Hepatocyte (in vitro differentiated cells): ENCODE measurements at regions not wholly inside any gene's neighbourhood (a gene's known extent, or its start where the extent isn't known, plus 50 kb on each side); places are given as distances from the start of the nearest gene placed in this dataset.
"Not testable (repeated sequence)": the region's sequence is repeated elsewhere in the genome, so short reads cannot be mapped to it uniquely, and the experiment has no call there.

Source experiments
- DNase-seq: peaks from one replicate; pipeline ENCODE4 v3.0.0-alpha.2; 2016; ENCODE audit warnings: low spot score
- H2AFZ ChIP-seq: fragments of 200-600 bp; sonication (generic); 2 replicates; pipeline ENCODE4 v1.6.0; 2016; ENCODE audit warnings: antibody characterized with exemption, mild to moderate bottlenecking
- H3K27ac ChIP-seq: fragments of 200-600 bp; sonication (generic); 2 replicates; pipeline ENCODE4 v1.5.1; 2016; ENCODE audit warnings: mild to moderate bottlenecking
- H3K27me3 ChIP-seq: fragments of 200-600 bp; sonication (generic); 2 replicates; pipeline ENCODE4 v1.6.1; 2016
- H3K36me3 ChIP-seq: fragments of 200-600 bp; sonication (generic); replicated peaks from 2 replicates; pipeline ENCODE4 v1.5.1; 2016; ENCODE audit warnings: low read depth; ENCODE audit not compliant: insufficient read depth
- H3K4me1 ChIP-seq: fragments of 200-600 bp; sonication (generic); 2 replicates; pipeline ENCODE4 v1.5.1; 2016; ENCODE audit warnings: mild to moderate bottlenecking, moderate library complexity; ENCODE audit not compliant: insufficient read depth
- H3K4me2 ChIP-seq: fragments of 200-600 bp; sonication (generic); 2 replicates; pipeline ENCODE4 v1.6.0; 2016
- H3K4me3 ChIP-seq: fragments of 200-600 bp; sonication (generic); 2 replicates; pipeline ENCODE4 v1.5.1; 2016; ENCODE audit warnings: mild to moderate bottlenecking
- H3K79me2 ChIP-seq: fragments of 200-600 bp; sonication (generic); 2 replicates; pipeline ENCODE4 v1.6.0; 2017; ENCODE audit warnings: mild to moderate bottlenecking
- H3K9me2 ChIP-seq: fragments of 200-600 bp; sonication (generic); replicated peaks from 2 replicates; pipeline ENCODE4 v1.6.0; 2017; ENCODE audit warnings: mild to moderate bottlenecking; ENCODE audit not compliant: insufficient read depth
- H3K9me3 ChIP-seq: fragments of 200-600 bp; sonication (generic); 2 replicates; pipeline ENCODE4 v1.5.1; 2016; ENCODE audit warnings: low read depth, mild to moderate bottlenecking
- H4K20me1 ChIP-seq: fragments of 200-600 bp; sonication (generic); 2 replicates; pipeline ENCODE4 v1.6.0; 2016; ENCODE audit warnings: mild to moderate bottlenecking; ENCODE audit not compliant: insufficient read depth, poor library complexity, severe bottlenecking
- EZH2 ChIP-seq: fragments of 200-600 bp; sonication (generic); IDR thresholded peaks from 2 replicates; pipeline ENCODE4 v1.6.1; 2016; ENCODE audit warnings: antibody characterized with exemption, mild to moderate bottlenecking, borderline replicate concordance
- EZH2phosphoT487 ChIP-seq: fragments of 200-600 bp; sonication (generic); IDR thresholded peaks from one replicate; pipeline ENCODE4 v1.6.1; 2018; ENCODE audit warnings: antibody characterized with exemption, mild to moderate bottlenecking, low read depth, moderate library complexity; ENCODE audit not compliant: unreplicated experiment, severe bottlenecking
- WGBS: methylation state at CpG from one replicate; pipeline ENCODE4 v1.1.6; 2016; ENCODE audit warnings: low lambda C conversion rate; ENCODE audit errors: missing lambda C conversion rate; 5-methylcytosine and 5-hydroxymethylcytosine counted together
- TF ChIP-seq, protein P1 (sequence below): fragments of 200-600 bp; sonication (generic); IDR thresholded peaks from 2 replicates; pipeline ENCODE4 v1.5.1; 2016; ENCODE audit warnings: antibody characterized with exemption, mild to moderate bottlenecking; ENCODE audit not compliant: poor library complexity

DNA sequence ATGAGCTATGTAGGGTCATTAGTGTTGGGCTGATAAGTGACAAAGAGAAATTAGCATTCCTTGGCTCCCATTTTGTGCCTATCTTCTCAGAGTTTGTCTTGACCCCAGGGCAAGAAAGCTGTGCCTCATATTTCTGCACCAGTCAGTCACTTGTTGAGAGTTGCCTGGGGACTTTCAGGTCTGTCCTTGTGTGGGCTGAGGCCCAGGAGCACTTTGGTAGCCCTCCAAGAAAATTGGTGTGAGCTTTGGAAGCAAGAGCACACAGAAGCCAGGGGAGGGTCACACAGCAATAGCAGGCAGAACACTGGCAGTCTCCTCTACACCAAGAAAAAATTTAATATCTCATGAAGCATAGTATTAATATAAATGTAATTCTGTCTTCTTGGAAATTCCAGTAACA is 239.9 kb downstream of the NPR3 start:
- TF ChIP-seq, protein P1, sequence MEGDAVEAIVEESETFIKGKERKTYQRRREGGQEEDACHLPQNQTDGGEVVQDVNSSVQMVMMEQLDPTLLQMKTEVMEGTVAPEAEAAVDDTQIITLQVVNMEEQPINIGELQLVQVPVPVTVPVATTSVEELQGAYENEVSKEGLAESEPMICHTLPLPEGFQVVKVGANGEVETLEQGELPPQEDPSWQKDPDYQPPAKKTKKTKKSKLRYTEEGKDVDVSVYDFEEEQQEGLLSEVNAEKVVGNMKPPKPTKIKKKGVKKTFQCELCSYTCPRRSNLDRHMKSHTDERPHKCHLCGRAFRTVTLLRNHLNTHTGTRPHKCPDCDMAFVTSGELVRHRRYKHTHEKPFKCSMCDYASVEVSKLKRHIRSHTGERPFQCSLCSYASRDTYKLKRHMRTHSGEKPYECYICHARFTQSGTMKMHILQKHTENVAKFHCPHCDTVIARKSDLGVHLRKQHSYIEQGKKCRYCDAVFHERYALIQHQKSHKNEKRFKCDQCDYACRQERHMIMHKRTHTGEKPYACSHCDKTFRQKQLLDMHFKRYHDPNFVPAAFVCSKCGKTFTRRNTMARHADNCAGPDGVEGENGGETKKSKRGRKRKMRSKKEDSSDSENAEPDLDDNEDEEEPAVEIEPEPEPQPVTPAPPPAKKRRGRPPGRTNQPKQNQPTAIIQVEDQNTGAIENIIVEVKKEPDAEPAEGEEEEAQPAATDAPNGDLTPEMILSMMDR, result no peak
- TF ChIP-seq EZH2phosphoT487, result no peak
- no peak for TF ChIP-seq EZH2
- H3K79me2 ChIP-seq, result no peaks in the 10 kb centered on the region
- DNase-seq, result no peak
- H3K4me1 ChIP-seq, result no peaks in the 10 kb centered on the region
- no peak overlapping the region for H3K4me3 ChIP-seq
- H3K27me3 ChIP-seq, result no peaks in the 10 kb centered on the region
- H3K9me2 ChIP-seq, result no peaks in the 10 kb centered on the region
- H4K20me1 ChIP-seq, result no peaks in the 10 kb centered on the region
- H3K27ac ChIP-seq, result no peak overlapping the region
- no peak overlapping the region for H3K4me2 ChIP-seq
- no peaks in the 10 kb centered on the region for H3K36me3 ChIP-seq
- H3K9me3 ChIP-seq, result no peaks in the 10 kb centered on the region
- H2AFZ ChIP-seq, result no peak overlapping the region

DNA sequence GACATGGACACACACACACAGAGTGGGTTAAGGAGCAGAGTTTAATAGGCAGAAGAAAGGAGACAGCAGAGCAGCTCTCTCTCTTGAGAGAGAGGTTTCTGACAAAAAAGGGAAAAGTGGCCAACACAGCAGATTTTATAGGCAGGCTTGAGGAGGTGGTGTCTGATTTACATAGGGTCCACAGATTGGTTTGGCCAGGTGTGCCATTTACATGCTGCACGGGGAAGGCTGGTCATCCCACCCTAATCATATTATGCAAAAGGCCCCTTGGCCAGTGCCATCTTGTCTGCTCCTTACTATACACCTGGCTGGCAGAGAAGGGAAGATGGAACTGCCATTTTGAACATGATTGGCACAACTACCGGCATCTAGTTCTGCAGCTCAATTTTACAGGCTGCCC is 240.8 kb downstream of the NPR3 start:
- WGBS, result 41% methylated on average over 2 of the region's 2 CpGs
- H4K20me1 ChIP-seq, result no peaks in the 10 kb centered on the region
- no peaks in the 10 kb centered on the region for H3K9me3 ChIP-seq
- H3K27ac ChIP-seq, result no peak overlapping the region
- DNase-seq, result no peak
- no peaks in the 10 kb centered on the region for H3K9me2 ChIP-seq
- H2AFZ ChIP-seq, result no peak overlapping the region
- no peak for TF ChIP-seq EZH2phosphoT487
- no peak for TF ChIP-seq EZH2
- TF ChIP-seq, protein P1, result no peak
- no peaks in the 10 kb centered on the region for H3K79me2 ChIP-seq
- H3K27me3 ChIP-seq, result no peaks in the 10 kb centered on the region
- no peak overlapping the region for H3K4me3 ChIP-seq
- no peaks in the 10 kb centered on the region for H3K4me1 ChIP-seq
- H3K4me2 ChIP-seq, result no peak overlapping the region
- no peaks in the 10 kb centered on the region for H3K36me3 ChIP-seq

DNA sequence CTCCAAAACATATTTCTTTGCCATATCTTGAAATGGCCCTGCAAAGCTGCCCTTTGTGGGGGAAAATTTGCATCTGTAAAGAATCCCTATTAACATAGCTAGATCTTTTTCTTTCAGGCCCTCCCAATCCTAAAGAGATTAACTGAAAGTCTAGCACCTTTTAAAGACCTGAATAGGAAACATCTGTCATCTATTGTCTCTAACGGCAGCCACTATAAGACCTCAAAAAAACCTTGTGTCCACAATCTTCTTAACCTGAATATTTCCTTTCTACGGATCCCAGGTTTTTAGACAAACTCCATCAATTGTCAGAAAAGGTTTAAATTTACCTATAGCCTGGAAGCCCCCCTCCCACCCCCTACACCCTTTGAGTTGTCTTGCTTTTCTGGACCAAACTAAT is 241.3 kb downstream of the NPR3 start:
- H3K27me3 ChIP-seq, H3K27ac ChIP-seq, DNase-seq, H2AFZ ChIP-seq, H3K9me3 ChIP-seq, H3K4me2 ChIP-seq, H3K4me3 ChIP-seq, H3K36me3 ChIP-seq, H4K20me1 ChIP-seq, H3K79me2 ChIP-seq, H3K4me1 ChIP-seq, H3K9me2 ChIP-seq: not testable (repeated sequence)
- 56% methylated on average over 2 of the region's 2 CpGs for WGBS

DNA sequence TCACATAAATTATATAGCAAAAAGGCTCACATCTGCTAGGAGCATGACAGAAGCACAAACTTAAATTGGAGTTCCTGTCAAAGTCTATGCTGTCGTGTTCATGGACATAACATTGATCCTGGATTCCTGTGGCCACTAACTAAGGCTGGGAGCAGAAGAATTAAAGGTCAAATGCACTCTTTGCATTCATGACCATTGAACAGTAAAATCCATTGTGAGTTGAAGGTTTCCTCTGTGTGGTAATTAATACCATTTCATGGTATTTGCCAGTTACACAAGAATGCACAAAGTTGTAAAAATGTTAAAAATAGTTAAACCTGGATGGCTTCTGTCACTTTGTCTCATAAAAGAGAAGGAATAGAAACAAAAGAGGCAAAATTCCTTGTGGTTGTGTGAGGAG is 242.6 kb downstream of the NPR3 start:
- Histone ChIP-seq H2AFZ (no peak overlapping the region), H3K9me3 (no peaks in the 10 kb centered on the region), H3K27me3 (no peaks in the 10 kb centered on the region), H3K4me1 (no peaks in the 10 kb centered on the region), H3K36me3 (no peaks in the 10 kb centered on the region), H3K79me2 (no peaks in the 10 kb centered on the region), H3K4me2 (no peak overlapping the region), H3K4me3 (no peak overlapping the region), H3K27ac (no peak overlapping the region), H3K9me2 (no peaks in the 10 kb centered on the region), H4K20me1 (no peaks in the 10 kb centered on the region)
- no peak for DNase-seq
- no peak for TF ChIP-seq EZH2phosphoT487
- WGBS, result 62% methylated on average over 1 of the region's 1 CpG

DNA sequence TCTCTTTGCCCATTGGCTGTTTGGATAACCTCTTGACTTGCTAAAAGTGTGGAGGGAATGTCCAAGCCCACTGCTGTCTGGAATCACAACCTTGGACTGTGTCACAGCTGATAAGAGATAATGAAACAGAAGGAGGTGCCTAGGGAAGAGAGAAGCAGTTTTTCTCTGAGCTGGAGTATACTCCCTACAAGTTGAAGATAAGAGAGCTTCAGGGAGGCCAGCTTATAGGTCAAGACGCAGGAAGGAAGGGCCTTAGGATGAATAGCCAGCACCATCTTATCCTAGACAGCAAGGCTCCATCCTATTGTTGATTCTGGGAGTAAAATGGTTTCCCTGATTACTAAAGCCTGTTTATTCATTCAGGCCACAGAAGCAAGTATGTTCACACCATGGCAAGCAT is 244.7 kb downstream of the NPR3 start:
- Histone ChIP-seq H4K20me1 (no peaks in the 10 kb centered on the region), H3K36me3 (no peaks in the 10 kb centered on the region), H3K4me2 (no peak overlapping the region), H3K4me3 (no peak overlapping the region), H3K27me3 (no peaks in the 10 kb centered on the region), H2AFZ (no peak overlapping the region), H3K27ac (no peak overlapping the region), H3K4me1 (no peaks in the 10 kb centered on the region), H3K9me2 (no peaks in the 10 kb centered on the region), H3K9me3 (no peaks in the 10 kb centered on the region), H3K79me2 (no peaks in the 10 kb centered on the region)
- TF ChIP-seq, protein P1, result no peak
- no peak for TF ChIP-seq EZH2
- 42% methylated on average over 1 of the region's 1 CpG for WGBS
- no peak for DNase-seq
